Retinal pigment epithelial cell (primary cell): ENCODE measurements at regions not wholly inside any gene's neighbourhood (a gene's known extent, or its start where the extent isn't known, plus 50 kb on each side); places are given as distances from the start of the nearest gene placed in this dataset.
"Not testable (repeated sequence)": the region's sequence is repeated elsewhere in the genome, so short reads cannot be mapped to it uniquely, and the experiment has no call there.

ENCODE experiments used
- DNase-seq: peaks from one replicate; pipeline ENCODE4 v3.0.0-alpha.2; 2010; ENCODE audit warnings: low read depth
- H3K4me3 ChIP-seq: 2 replicates; pipeline ENCODE4 v1.5.1; 2011; ENCODE audit warnings: mild to moderate bottlenecking, low read length, control low read depth, moderate library complexity
- CTCF ChIP-seq: conservative IDR thresholded peaks from 2 replicates; pipeline ENCODE4 v1.5.1; 2011; ENCODE audit warnings: low read depth, low read length, control low read depth, inconsistent platforms

- no peak for DNase-seq
- no peak overlapping the region for H3K4me3 ChIP-seq
- TF ChIP-seq CTCF, result no peak
Observed at GRCh38 chr5:145466533-145466932, 368.6 kb downstream of the PRELID2 start.

- DNase-seq, result no peak
- H3K4me3 ChIP-seq, result no peak overlapping the region
- TF ChIP-seq CTCF, result no peak
Observed at GRCh38 chr5:145465474-145466263, 369.5 kb downstream of the PRELID2 start.

GRCh38 chr5:145464171-145464570 lies 371.0 kb downstream of the PRELID2 start:
- DNase-seq, result no peak
- no peak overlapping the region for H3K4me3 ChIP-seq
- TF ChIP-seq CTCF, result no peak

GRCh38 chr5:145463634-145464033 lies 371.5 kb downstream of the PRELID2 start:
- TF ChIP-seq CTCF, result no peak
- H3K4me3 ChIP-seq, result no peak overlapping the region
- DNase-seq, result no peak

- TF ChIP-seq CTCF, result no peak
- no peak for DNase-seq
- no peak overlapping the region for H3K4me3 ChIP-seq
Observed at GRCh38 chr5:145462525-145462924, 372.6 kb downstream of the PRELID2 start.

GRCh38 chr5:145450286-145450885 lies 384.8 kb downstream of the PRELID2 start:
- H3K4me3 ChIP-seq, result no peak overlapping the region
- no peak for DNase-seq
- no peak for TF ChIP-seq CTCF

- DNase-seq, result no peak
- no peak for TF ChIP-seq CTCF
- no peak overlapping the region for H3K4me3 ChIP-seq
Observed at GRCh38 chr5:145449794-145450193, 385.3 kb downstream of the PRELID2 start.

- DNase-seq, H3K4me3 ChIP-seq: not testable (repeated sequence)
Observed at GRCh38 chr5:145446875-145447274, 388.3 kb downstream of the PRELID2 start.
